HCT116 (cell line): ENCODE measurements at regions not wholly inside any gene's neighbourhood (a gene's known extent, or its start where the extent isn't known, plus 50 kb on each side); places are given as distances from the start of the nearest gene placed in this dataset.

ENCODE experiments used
- CBX3 ChIP-seq: IDR thresholded peaks from 2 replicates; pipeline ENCODE4 v1.6.1; 2012; ENCODE audit warnings: low read depth
- CEBPB ChIP-seq: IDR thresholded peaks from 2 replicates; pipeline ENCODE4 v1.6.1; 2012; ENCODE audit warnings: low read depth
- EGR1 ChIP-seq: IDR thresholded peaks from 2 replicates; pipeline ENCODE4 v1.6.1; 2012; ENCODE audit warnings: low read depth
- ELF1 ChIP-seq: IDR thresholded peaks from 2 replicates; pipeline ENCODE4 v1.6.1; 2012; ENCODE audit warnings: low read depth, borderline replicate concordance
- EZH2 ChIP-seq: fragments of 200-600 bp; sonication (generic); IDR thresholded peaks from 2 replicates; pipeline ENCODE4 v1.6.1; 2017; ENCODE audit warnings: antibody characterized with exemption, mixed run types
- EZH2phosphoT487 ChIP-seq: fragments of 200-600 bp; IDR thresholded peaks from 2 replicates; pipeline ENCODE4 v1.6.1; 2018; ENCODE audit warnings: antibody characterized with exemption, borderline replicate concordance
- POLR2A ChIP-seq: IDR thresholded peaks from 2 replicates; pipeline ENCODE4 v1.7.0; 2011; ENCODE audit warnings: borderline replicate concordance; ENCODE audit not compliant: insufficient read depth, insufficient read length; ENCODE audit errors: extremely low read depth
- POLR2AphosphoS5 ChIP-seq: IDR thresholded peaks from 2 replicates; pipeline ENCODE4 v1.6.1; 2011; ENCODE audit warnings: mild to moderate bottlenecking, low read depth, low read length, moderate library complexity
- SIN3A ChIP-seq: IDR thresholded peaks from 2 replicates; pipeline ENCODE4 v1.6.1; 2012; ENCODE audit warnings: low read depth
- SP1 ChIP-seq: IDR thresholded peaks from 2 replicates; pipeline ENCODE4 v1.6.1; 2012; ENCODE audit warnings: low read depth
- SRF ChIP-seq: IDR thresholded peaks from 2 replicates; pipeline ENCODE4 v1.6.1; 2012; ENCODE audit warnings: low read depth
- YY1 ChIP-seq: IDR thresholded peaks from 2 replicates; pipeline ENCODE4 v1.6.1; 2011; ENCODE audit warnings: low read length, low read depth, moderate library complexity, mild to moderate bottlenecking; ENCODE audit not compliant: insufficient replicate concordance; ENCODE audit errors: extremely low read depth
- TF ChIP-seq, protein P1 (sequence below), 3 experiments: fragments of 200-600 bp in 1 of 3; sonication (generic) in 1 of 3; IDR thresholded peaks in 2 of 3; conservative IDR thresholded peaks in 1 of 3; 2 replicates each; pipeline ENCODE4 v1.5.1; 2012 to 2017; ENCODE audit warnings: low read depth in 2 of 3, low read length in 2 of 3, antibody characterized with exemption in 1 of 3, borderline replicate concordance in 1 of 3, control low read depth in 1 of 3, mild to moderate bottlenecking in 1 of 3, mixed read lengths in 1 of 3, mixed run types in 1 of 3, moderate library complexity in 1 of 3; ENCODE audit not compliant: insufficient read depth in 1 of 3
- TF ChIP-seq, protein P2 (sequence below): IDR thresholded peaks from 2 replicates; pipeline ENCODE4 v1.6.1; 2012

DNA sequence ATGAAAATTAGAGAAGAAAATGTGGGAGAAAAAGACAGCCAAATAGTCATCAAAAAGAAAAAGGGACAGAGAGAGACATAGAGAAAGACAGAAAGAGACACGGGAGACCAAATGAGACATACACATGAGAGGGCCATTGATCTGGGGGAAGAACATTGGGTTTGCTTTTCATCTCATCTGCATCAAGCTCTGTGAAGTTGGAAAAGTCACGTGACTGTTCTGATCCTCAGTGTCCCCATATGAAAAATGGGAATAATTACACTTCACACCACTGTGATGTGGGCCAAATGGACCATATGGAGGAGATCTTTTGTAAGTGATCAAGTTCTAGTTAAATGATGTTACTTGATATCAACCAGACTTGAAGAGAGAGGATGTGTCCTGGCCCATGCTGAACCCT lies 147.1 kb upstream of the NRXN3 start:
- TF ChIP-seq POLR2AphosphoS5 (no peak), SP1 (no peak), POLR2A (no peak), SRF (no peak), YY1 (no peak), ELF1 (no peak), CEBPB (no peak), EGR1 (no peak), EZH2 (no peak), SIN3A (no peak), CBX3 (no peak), EZH2phosphoT487 (no peak)
- TF ChIP-seq, protein P1, sequence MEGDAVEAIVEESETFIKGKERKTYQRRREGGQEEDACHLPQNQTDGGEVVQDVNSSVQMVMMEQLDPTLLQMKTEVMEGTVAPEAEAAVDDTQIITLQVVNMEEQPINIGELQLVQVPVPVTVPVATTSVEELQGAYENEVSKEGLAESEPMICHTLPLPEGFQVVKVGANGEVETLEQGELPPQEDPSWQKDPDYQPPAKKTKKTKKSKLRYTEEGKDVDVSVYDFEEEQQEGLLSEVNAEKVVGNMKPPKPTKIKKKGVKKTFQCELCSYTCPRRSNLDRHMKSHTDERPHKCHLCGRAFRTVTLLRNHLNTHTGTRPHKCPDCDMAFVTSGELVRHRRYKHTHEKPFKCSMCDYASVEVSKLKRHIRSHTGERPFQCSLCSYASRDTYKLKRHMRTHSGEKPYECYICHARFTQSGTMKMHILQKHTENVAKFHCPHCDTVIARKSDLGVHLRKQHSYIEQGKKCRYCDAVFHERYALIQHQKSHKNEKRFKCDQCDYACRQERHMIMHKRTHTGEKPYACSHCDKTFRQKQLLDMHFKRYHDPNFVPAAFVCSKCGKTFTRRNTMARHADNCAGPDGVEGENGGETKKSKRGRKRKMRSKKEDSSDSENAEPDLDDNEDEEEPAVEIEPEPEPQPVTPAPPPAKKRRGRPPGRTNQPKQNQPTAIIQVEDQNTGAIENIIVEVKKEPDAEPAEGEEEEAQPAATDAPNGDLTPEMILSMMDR (IDR thresholded peaks at IDR 0.05 in 2 of 3, conservative IDR thresholded peaks at IDR 0.05 in 1 of 3; ENCODE audit: borderline replicate concordance in 1 of 3, insufficient read depth in 1 of 3, low read depth in 2 of 3, low read length in 2 of 3) = no peak
- TF ChIP-seq, protein P2, sequence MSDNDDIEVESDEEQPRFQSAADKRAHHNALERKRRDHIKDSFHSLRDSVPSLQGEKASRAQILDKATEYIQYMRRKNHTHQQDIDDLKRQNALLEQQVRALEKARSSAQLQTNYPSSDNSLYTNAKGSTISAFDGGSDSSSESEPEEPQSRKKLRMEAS = no peak
